ELF-1 (cell line): ENCODE measurements at regions not wholly inside any gene's neighbourhood (a gene's known extent, or its start where the extent isn't known, plus 50 kb on each side); places are given as distances from the start of the nearest gene placed in this dataset.

Source experiments
- DNase-seq: peaks from one replicate; pipeline ENCODE4 v3.0.0-alpha.2; 2016; ENCODE audit warnings: low read depth, low spot score

- DNase-seq: no peak
Observed at GRCh38 chr21:28751176-28751575, 241.5 kb downstream of the LTN1 start.

GRCh38 chr21:28750565-28750964 is 242.1 kb downstream of the LTN1 start:
- no peak for DNase-seq

GRCh38 chr21:28749536-28749935 is 243.1 kb downstream of the LTN1 start:
- DNase-seq: no peak

- DNase-seq: no peak
Observed at GRCh38 chr21:28747464-28747863, 245.2 kb downstream of the LTN1 start.

GRCh38 chr21:28746166-28746565 is 246.5 kb downstream of the LTN1 start:
- no peak for DNase-seq

- DNase-seq: peak; percentile 75
Observed at GRCh38 chr21:28745131-28746016, 247.3 kb downstream of the LTN1 start.

- no peak for DNase-seq
Observed at GRCh38 chr21:28743723-28744122, 249.0 kb downstream of the LTN1 start.

GRCh38 chr21:28742527-28742926 is 250.2 kb downstream of the LTN1 start:
- DNase-seq: no peak

GRCh38 chr21:28740125-28740524 is 252.6 kb downstream of the LTN1 start:
- no peak for DNase-seq

- no peak for DNase-seq
Observed at GRCh38 chr21:28738882-28739281, 253.8 kb downstream of the LTN1 start.

- DNase-seq: no peak
Observed at GRCh38 chr21:28738420-28738704, 254.3 kb downstream of the LTN1 start.

GRCh38 chr21:28737674-28738419 is 254.8 kb downstream of the LTN1 start:
- DNase-seq: peak; percentile 23

- DNase-seq: no peak
Observed at GRCh38 chr21:28734522-28735175, 258.0 kb downstream of the LTN1 start.

- DNase-seq: no peak
Observed at GRCh38 chr21:28731700-28732321, 260.9 kb downstream of the LTN1 start.

- DNase-seq: no peak
Observed at GRCh38 chr21:28729887-28730286, 262.8 kb downstream of the LTN1 start.

GRCh38 chr21:28727809-28728208 is 264.9 kb downstream of the LTN1 start:
- no peak for DNase-seq

- no peak for DNase-seq
Observed at GRCh38 chr21:28725396-28725795, 267.3 kb downstream of the LTN1 start.

- DNase-seq: no peak
Observed at GRCh38 chr21:28723646-28724045, 269.0 kb downstream of the LTN1 start.

- no peak for DNase-seq
Observed at GRCh38 chr21:28719723-28720122, 273.0 kb downstream of the LTN1 start.

- no peak for DNase-seq
Observed at GRCh38 chr21:28714777-28715464, 277.8 kb downstream of the LTN1 start.

GRCh38 chr21:28712411-28712810 is 280.3 kb downstream of the LTN1 start:
- DNase-seq: no peak

GRCh38 chr21:28705616-28706015 is 287.1 kb downstream of the LTN1 start:
- DNase-seq: no peak
